Smooth muscle cell (in vitro differentiated cells): ENCODE measurements at regions not wholly inside any gene's neighbourhood (a gene's known extent, or its start where the extent isn't known, plus 50 kb on each side); places are given as distances from the start of the nearest gene placed in this dataset.

Experiments
- DNase-seq: peaks from one replicate; lab custom pipeline; 2025; ENCODE audit not compliant: unreplicated experiment; lab: John Stamatoyannopoulos, UW
- H2AFZ ChIP-seq: fragments of 200-600 bp; sonication (generic); 2 replicates; pipeline ENCODE4 v1.6.0; 2016; ENCODE audit warnings: antibody characterized with exemption, low read depth, mild to moderate bottlenecking
- H3F3A ChIP-seq: fragments of 200-600 bp; sonication (generic); 2 replicates; pipeline ENCODE4 v1.6.0; 2017; ENCODE audit warnings: antibody characterized with exemption, low read depth
- H3K27ac ChIP-seq: fragments of 200-600 bp; sonication (generic); 2 replicates; pipeline ENCODE4 v1.5.1; 2016; ENCODE audit warnings: low read depth, mild to moderate bottlenecking
- H3K27me3 ChIP-seq: fragments of 200-600 bp; sonication (generic); 2 replicates; pipeline ENCODE4 v1.6.1; 2016; ENCODE audit warnings: low read depth, mild to moderate bottlenecking
- H3K36me3 ChIP-seq: fragments of 200-600 bp; sonication (generic); 2 replicates; pipeline ENCODE4 v1.5.1; 2016; ENCODE audit warnings: low read depth
- H3K4me1 ChIP-seq: fragments of 200-600 bp; sonication (generic); 2 replicates; pipeline ENCODE4 v1.5.1; 2016; ENCODE audit warnings: low read depth
- H3K4me2 ChIP-seq: fragments of 200-600 bp; sonication (generic); 2 replicates; pipeline ENCODE4 v1.6.0; 2016; ENCODE audit warnings: mild to moderate bottlenecking
- H3K4me3 ChIP-seq: fragments of 200-600 bp; sonication (generic); 2 replicates; pipeline ENCODE4 v1.5.1; 2016; ENCODE audit warnings: mild to moderate bottlenecking
- H3K79me2 ChIP-seq: fragments of 200-600 bp; sonication (generic); 2 replicates; pipeline ENCODE4 v1.6.0; 2016; ENCODE audit warnings: low read depth, mild to moderate bottlenecking
- H3K9ac ChIP-seq: fragments of 200-600 bp; sonication (generic); 2 replicates; pipeline ENCODE4 v1.6.0; 2016; ENCODE audit warnings: low read depth
- H3K9me3 ChIP-seq: fragments of 200-600 bp; sonication (generic); replicated peaks from 2 replicates; pipeline ENCODE4 v1.5.1; 2016; ENCODE audit warnings: low read depth
- H4K20me1 ChIP-seq: fragments of 200-600 bp; sonication (generic); 2 replicates; pipeline ENCODE4 v1.6.0; 2016; ENCODE audit warnings: low read depth
- CTCF ChIP-seq: fragments of 200-600 bp; sonication (generic); IDR thresholded peaks from 2 replicates; pipeline ENCODE4 v1.5.1; 2017; ENCODE audit warnings: borderline replicate concordance, mild to moderate bottlenecking, antibody characterized with exemption; ENCODE audit not compliant: insufficient read depth, poor library complexity, severe bottlenecking
- WGBS: methylation state at CpG from one replicate; pipeline ENCODE4 v1.1.7; 2016; ENCODE audit warnings: low lambda C conversion rate; 5-methylcytosine and 5-hydroxymethylcytosine counted together

- no peaks in the 10 kb centered on the region for H3F3A ChIP-seq
- H3K9ac ChIP-seq = no peak overlapping the region
- 29% methylated on average over 2 of the region's 2 CpGs for WGBS
- no peaks in the 10 kb centered on the region for H3K27me3 ChIP-seq
- no peaks in the 10 kb centered on the region for H4K20me1 ChIP-seq
- H3K79me2 ChIP-seq = no peaks in the 10 kb centered on the region
- peak overlapping the region; percentile 38 for H3K27ac ChIP-seq
- H3K4me2 ChIP-seq = peak overlapping the region; percentile 3
- no peak for DNase-seq
- H3K4me1 ChIP-seq = no peaks in the 10 kb centered on the region
- H3K36me3 ChIP-seq = no peaks in the 10 kb centered on the region
- H2AFZ ChIP-seq = no peak overlapping the region
- no peak overlapping the region for H3K4me3 ChIP-seq
- no peak for TF ChIP-seq CTCF
- H3K9me3 ChIP-seq = no peaks in the 10 kb centered on the region
Measured at GRCh38 chr3:150335631-150336030, 72.5 kb upstream of the TSC22D2 start.

GRCh38 chr3:150334974-150335373, 73.1 kb upstream of the TSC22D2 start:
- 67% methylated on average over 3 of the region's 3 CpGs for WGBS
- H3K9ac ChIP-seq = no peak overlapping the region

GRCh38 chr3:150333477-150333876, 74.6 kb upstream of the TSC22D2 start:
- Histone ChIP-seq H3K9me3 (no peaks in the 10 kb centered on the region), H3K4me1 (no peaks in the 10 kb centered on the region), H3K9ac (no peak overlapping the region), H3K36me3 (no peaks in the 10 kb centered on the region), H4K20me1 (no peaks in the 10 kb centered on the region), H3K27ac (no peak overlapping the region), H3K79me2 (no peaks in the 10 kb centered on the region), H3K4me3 (no peak overlapping the region), H3K27me3 (no peaks in the 10 kb centered on the region), H2AFZ (no peak overlapping the region), H3F3A (no peaks in the 10 kb centered on the region), H3K4me2 (no peak overlapping the region)
- no peak for DNase-seq
- no peak for TF ChIP-seq CTCF
- 95% methylated on average over 1 of the region's 1 CpG for WGBS

More at GRCh38 chr3:150334974-150335373, 73.1 kb upstream of the TSC22D2 start:
- Histone ChIP-seq H4K20me1 (no peaks in the 10 kb centered on the region), H3K79me2 (no peaks in the 10 kb centered on the region), H2AFZ (no peak overlapping the region), H3K4me3 (no peak overlapping the region), H3K36me3 (no peaks in the 10 kb centered on the region), H3F3A (no peaks in the 10 kb centered on the region), H3K4me1 (no peaks in the 10 kb centered on the region), H3K4me2 (peak overlapping the region; percentile 3), H3K27me3 (no peaks in the 10 kb centered on the region), H3K27ac (peak overlapping the region; percentile 38), H3K9me3 (no peaks in the 10 kb centered on the region)
- no peak for DNase-seq
- TF ChIP-seq CTCF = no peak

- no peaks in the 10 kb centered on the region for H3K4me1 ChIP-seq
- H3K4me3 ChIP-seq = no peak overlapping the region
- no peaks in the 10 kb centered on the region for H3F3A ChIP-seq
- no peaks in the 10 kb centered on the region for H3K36me3 ChIP-seq
- TF ChIP-seq CTCF = no peak
- no peaks in the 10 kb centered on the region for H3K79me2 ChIP-seq
- no peak overlapping the region for H3K27ac ChIP-seq
- H3K4me2 ChIP-seq = no peak overlapping the region
- 71% methylated on average over 1 of the region's 1 CpG for WGBS
- H3K9me3 ChIP-seq = no peaks in the 10 kb centered on the region
- H3K9ac ChIP-seq = no peak overlapping the region
- DNase-seq = no peak
- H3K27me3 ChIP-seq = no peaks in the 10 kb centered on the region
- no peak overlapping the region for H2AFZ ChIP-seq
- H4K20me1 ChIP-seq = no peaks in the 10 kb centered on the region
Measured at GRCh38 chr3:150331978-150332568, 76.0 kb upstream of the TSC22D2 start.
